ENCODE measurements at regions not wholly inside any gene's neighbourhood (a gene's known extent, or its start where the extent isn't known, plus 50 kb on each side); places are given as distances from the start of the nearest gene placed in this dataset.

DNA sequence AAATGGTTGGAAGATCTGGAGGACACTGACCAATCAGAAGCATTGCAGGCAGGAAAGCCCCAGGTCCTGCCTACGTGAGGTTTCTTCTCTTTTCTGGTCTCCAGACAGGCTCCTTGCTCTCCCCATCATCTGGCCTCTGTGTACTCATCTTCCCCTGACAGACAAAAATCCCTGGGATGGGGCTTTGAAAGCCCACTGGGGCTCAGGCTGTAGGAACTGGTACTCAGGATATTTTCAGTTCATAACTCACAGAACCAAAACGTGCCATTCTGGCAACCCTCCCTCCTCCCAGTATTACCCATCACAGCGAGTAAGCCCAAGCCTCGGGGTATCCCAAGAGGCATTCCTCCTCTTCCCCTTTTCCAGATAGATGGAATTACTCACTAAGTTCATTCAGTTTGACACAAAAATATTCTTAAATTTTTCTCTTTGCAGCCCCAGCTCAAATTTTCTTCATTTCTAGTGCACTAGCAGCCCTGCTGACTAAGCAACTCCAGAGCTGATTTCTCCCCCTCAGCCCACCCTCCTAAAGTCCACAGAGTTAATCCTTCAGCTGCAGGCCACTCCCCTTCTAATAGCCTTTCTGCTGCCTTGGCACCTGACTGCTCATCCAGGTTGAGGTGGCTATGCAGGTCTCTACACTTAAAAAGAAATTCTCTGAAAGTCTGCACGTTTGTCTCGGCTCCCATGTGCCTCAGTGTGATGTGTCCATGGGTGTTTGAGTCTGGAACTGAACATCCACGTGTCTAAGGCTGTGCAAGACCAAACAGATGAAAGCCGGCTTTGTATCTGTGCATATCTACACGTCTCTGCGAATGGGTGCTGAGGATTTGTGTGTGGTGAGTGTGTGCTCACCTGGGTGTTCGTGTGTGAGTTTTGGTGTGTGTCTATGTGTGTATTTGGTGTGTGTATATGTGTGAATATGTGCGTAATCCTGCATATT lies 331.4 kb downstream of the CCSER2 start:
- H3K27me3 ChIP-seq (ENCODE audit: control insufficient read depth, insufficient read depth, low read length) = no peaks in the 10 kb centered on the region
- no peak overlapping the region for H3K4me3 ChIP-seq (ENCODE audit: low read depth, low read length)
- no peaks in the 10 kb centered on the region for H3K36me3 ChIP-seq (ENCODE audit: control insufficient read depth, insufficient read depth, low read length)
- no peak for TF ChIP-seq CTCF (IDR thresholded peaks at IDR 0.05; ENCODE audit: insufficient read depth, low read length, severe bottlenecking)
- FAIRE-seq (no peak), DNase-seq (ENCODE audit: low read depth) (no peak)

DNA sequence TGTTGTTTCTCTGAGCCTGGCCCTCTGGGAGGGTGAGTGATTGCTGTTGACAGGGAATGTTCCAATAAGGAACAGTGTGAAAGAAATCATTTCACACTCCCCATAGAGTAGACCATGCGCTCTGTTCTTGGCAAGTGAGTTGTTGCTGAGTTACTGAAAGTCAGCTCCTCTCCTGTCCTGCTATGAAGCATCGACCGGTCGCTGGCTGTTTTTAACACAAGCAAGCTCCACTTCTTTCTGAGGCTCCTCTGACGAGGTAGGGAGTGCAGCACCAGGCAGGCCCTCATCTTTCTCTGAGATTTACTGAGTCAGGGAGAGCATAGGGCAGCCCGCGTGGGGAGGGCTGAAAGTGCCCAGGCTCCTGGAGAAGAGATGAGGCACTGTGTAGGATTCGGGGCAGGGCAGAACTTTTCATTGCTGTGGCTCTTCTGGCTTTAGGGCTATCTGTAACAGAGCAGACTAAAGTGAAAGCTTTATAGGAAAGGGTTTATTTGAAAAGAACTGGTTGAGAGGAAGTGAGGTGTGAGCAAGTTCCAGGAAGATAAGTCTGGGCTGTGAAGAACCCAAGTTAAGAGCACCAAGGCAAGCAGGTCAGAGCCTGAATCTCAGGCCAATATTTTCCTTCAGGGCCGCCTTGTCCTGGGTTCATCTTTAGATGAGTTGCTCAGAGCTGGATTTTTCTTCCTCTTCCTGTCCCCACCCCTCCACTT lies 332.2 kb downstream of the CCSER2 start:
- TF ChIP-seq CTCF (IDR thresholded peaks at IDR 0.05; ENCODE audit: insufficient read depth, low read length, severe bottlenecking) = no peak
- no peaks in the 10 kb centered on the region for H3K36me3 ChIP-seq (ENCODE audit: control insufficient read depth, insufficient read depth, low read length)
- H3K27me3 ChIP-seq (ENCODE audit: control insufficient read depth, insufficient read depth, low read length) = no peaks in the 10 kb centered on the region
- FAIRE-seq = no peak
- DNase-seq (ENCODE audit: low read depth) = no peak
- no peak overlapping the region for H3K4me3 ChIP-seq (ENCODE audit: low read depth, low read length)

- TF ChIP-seq CTCF (IDR thresholded peaks at IDR 0.05; ENCODE audit: insufficient read depth, low read length, severe bottlenecking) = no peak
- DNase-seq (ENCODE audit: low read depth) (no peak), FAIRE-seq (no peak)
- Histone ChIP-seq H3K4me3 (ENCODE audit: low read depth, low read length) (no peak overlapping the region), H3K36me3 (ENCODE audit: control insufficient read depth, insufficient read depth, low read length) (no peaks in the 10 kb centered on the region), H3K27me3 (ENCODE audit: control insufficient read depth, insufficient read depth, low read length) (no peaks in the 10 kb centered on the region)
Observed at GRCh38 chr10:84665211-84665610, 336.8 kb downstream of the CCSER2 start.

DNA sequence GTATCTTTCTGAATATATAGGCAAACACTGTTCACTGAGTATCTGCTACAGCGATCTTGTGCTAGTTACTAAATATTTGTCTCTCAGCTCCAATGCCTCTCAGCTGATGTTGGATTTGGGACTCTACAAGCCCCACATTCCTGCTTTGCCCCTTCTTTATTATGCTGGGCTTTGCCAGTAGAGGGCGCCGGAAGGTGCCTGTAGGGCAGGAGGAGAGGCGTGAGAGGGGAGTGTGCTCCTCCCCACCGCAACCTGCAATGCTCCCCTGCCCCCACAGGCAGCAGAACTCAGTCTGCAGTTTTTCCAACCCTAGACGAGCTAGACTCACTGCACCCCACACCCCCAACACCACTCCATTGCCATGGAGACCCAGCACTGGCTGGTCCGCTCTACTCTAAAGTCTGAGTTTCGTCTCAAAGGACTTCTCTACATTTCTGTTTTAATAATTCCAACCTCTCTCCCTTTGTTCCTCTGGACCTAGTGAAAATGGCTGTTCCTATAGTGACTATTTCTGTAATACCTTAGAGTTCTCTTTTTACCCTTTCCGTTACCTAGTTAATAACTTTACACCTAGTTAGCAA lies 337.6 kb downstream of the CCSER2 start:
- peak; percentile 61 for TF ChIP-seq CTCF (IDR thresholded peaks at IDR 0.05; ENCODE audit: insufficient read depth, low read length, severe bottlenecking)
- no peak for FAIRE-seq
- H3K27me3 ChIP-seq (ENCODE audit: control insufficient read depth, insufficient read depth, low read length) = no peaks in the 10 kb centered on the region
- H3K36me3 ChIP-seq (ENCODE audit: control insufficient read depth, insufficient read depth, low read length) = no peaks in the 10 kb centered on the region
- no peak overlapping the region for H3K4me3 ChIP-seq (ENCODE audit: low read depth, low read length)
- peak; percentile 16 for DNase-seq (ENCODE audit: low read depth)

DNA sequence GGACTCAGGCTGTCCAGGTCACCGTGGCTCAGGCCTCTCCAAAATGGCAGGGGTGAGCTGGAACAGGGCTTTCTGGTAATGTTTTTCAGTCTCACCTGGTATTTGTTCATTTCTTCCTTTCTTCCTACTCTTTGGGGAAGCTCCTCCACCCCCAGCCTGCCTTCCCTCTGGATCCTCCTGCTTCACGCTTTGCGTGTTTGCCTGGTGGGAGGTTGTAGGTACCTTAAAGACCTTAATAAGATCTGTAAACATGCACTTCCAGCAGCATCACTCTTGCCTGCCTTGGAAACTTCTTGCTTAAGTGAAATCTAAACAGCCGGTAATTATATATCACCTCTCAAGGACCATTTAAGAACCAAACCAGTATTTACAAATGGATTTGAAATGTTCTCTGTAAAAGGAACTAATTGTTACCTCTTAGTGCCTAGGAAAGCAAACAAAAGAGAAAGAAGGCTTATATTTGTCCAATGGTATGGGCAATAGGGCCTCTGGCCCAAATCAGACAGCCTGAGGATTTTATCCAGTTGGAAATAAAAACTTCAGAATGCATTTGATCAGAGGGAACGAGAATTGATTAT lies 339.9 kb downstream of the CCSER2 start:
- no peak overlapping the region for H3K4me3 ChIP-seq (ENCODE audit: low read depth, low read length)
- no peaks in the 10 kb centered on the region for H3K36me3 ChIP-seq (ENCODE audit: control insufficient read depth, insufficient read depth, low read length)
- no peak for TF ChIP-seq CTCF (IDR thresholded peaks at IDR 0.05; ENCODE audit: insufficient read depth, low read length, severe bottlenecking)
- DNase-seq (ENCODE audit: low read depth) = no peak
- H3K27me3 ChIP-seq (ENCODE audit: control insufficient read depth, insufficient read depth, low read length) = no peaks in the 10 kb centered on the region
- FAIRE-seq = no peak

Data from bronchial epithelial cell (primary cell).